GM23338 (cell line): ENCODE measurements at regions not wholly inside any gene's neighbourhood (a gene's known extent, or its start where the extent isn't known, plus 50 kb on each side); places are given as distances from the start of the nearest gene placed in this dataset.

ENCODE experiments used
- ATAC-seq: fragments of 200-7000 bp; cut with Tn5 transposase; 3 replicates; pipeline ENCODE4 v1.9.1; 2020
- DNase-seq: peaks from one replicate; pipeline ENCODE4 v3.0.0-alpha.2; 2015; ENCODE audit warnings: low spot score
- H2AFZ ChIP-seq: fragments of 200-600 bp; sonication (generic); 2 replicates; pipeline ENCODE4 v1.8.0; 2016; ENCODE audit warnings: antibody characterized with exemption, mild to moderate bottlenecking, moderate library complexity
- H3F3A ChIP-seq: fragments of 200-600 bp; sonication (generic); replicated peaks from 2 replicates; pipeline ENCODE4 v1.8.0; 2017; ENCODE audit warnings: antibody characterized with exemption, mixed run types, low read depth
- H3K27ac ChIP-seq: fragments of 200-600 bp; sonication (generic); 2 replicates; pipeline ENCODE4 v1.6.1; 2016; ENCODE audit warnings: low read depth
- H3K27me3 ChIP-seq: fragments of 200-600 bp; sonication (generic); 2 replicates; pipeline ENCODE4 v1.8.0; 2016; ENCODE audit warnings: mild to moderate bottlenecking, mixed run types, moderate library complexity; ENCODE audit not compliant: insufficient read depth
- H3K36me3 ChIP-seq: fragments of 200-600 bp; sonication (generic); 2 replicates; pipeline ENCODE4 v1.8.0; 2016; ENCODE audit warnings: mild to moderate bottlenecking; ENCODE audit not compliant: insufficient read depth
- H3K4me1 ChIP-seq: fragments of 200-600 bp; sonication (generic); 2 replicates; pipeline ENCODE4 v1.8.0; 2016; ENCODE audit warnings: mild to moderate bottlenecking, moderate library complexity; ENCODE audit not compliant: insufficient read depth
- H3K4me2 ChIP-seq: fragments of 200-600 bp; sonication (generic); 2 replicates; pipeline ENCODE4 v1.7.1; 2017; ENCODE audit warnings: mixed run types
- H3K4me3 ChIP-seq: fragments of 200-600 bp; sonication (generic); 2 replicates; pipeline ENCODE4 v1.6.1; 2016; ENCODE audit warnings: mixed run types
- H3K79me2 ChIP-seq: fragments of 200-600 bp; sonication (generic); replicated peaks from 2 replicates; pipeline ENCODE4 v1.8.0; 2017; ENCODE audit warnings: mild to moderate bottlenecking; ENCODE audit not compliant: insufficient read depth
- H3K9me2 ChIP-seq: fragments of 200-600 bp; sonication (generic); 2 replicates; pipeline ENCODE4 v1.8.0; 2017; ENCODE audit not compliant: insufficient read depth
- H4K20me1 ChIP-seq: fragments of 200-600 bp; sonication (generic); replicated peaks from 2 replicates; pipeline ENCODE4 v1.8.0; 2017; ENCODE audit warnings: mild to moderate bottlenecking; ENCODE audit not compliant: insufficient read depth
- H3K27ac Mint-ChIP-seq: 2 replicates; pipeline ENCODE4 v1.8.0; 2020; ENCODE audit warnings: inconsistent platforms, mild to moderate bottlenecking, moderate library complexity, mixed read lengths
- H3K27me3 Mint-ChIP-seq: 3 replicates; pipeline ENCODE4 v1.8.0; 2022; ENCODE audit warnings: low read depth, mild to moderate bottlenecking, moderate library complexity, mixed read lengths, inconsistent platforms; ENCODE audit not compliant: insufficient read depth, poor library complexity
- H3K36me3 Mint-ChIP-seq: 3 replicates; pipeline ENCODE4 v1.8.0; 2021; ENCODE audit warnings: low read depth, mild to moderate bottlenecking, inconsistent platforms, moderate library complexity, mixed read lengths
- H3K4me1 Mint-ChIP-seq: 3 replicates; pipeline ENCODE4 v1.8.0; 2020; ENCODE audit warnings: mild to moderate bottlenecking, inconsistent platforms, mixed read lengths
- H3K4me3 Mint-ChIP-seq: 3 replicates; pipeline ENCODE4 v1.8.0; 2021; ENCODE audit warnings: moderate library complexity, mild to moderate bottlenecking, inconsistent platforms, mixed read lengths
- H3K9me3 Mint-ChIP-seq: 3 replicates; pipeline ENCODE4 v1.8.0; 2020; ENCODE audit warnings: moderate library complexity, mild to moderate bottlenecking, inconsistent platforms, mixed read lengths
- CREB1 ChIP-seq: fragments of 250-450 bp; sonication (Bioruptor Pico); IDR thresholded peaks from 2 replicates; pipeline ENCODE4 v1.5.0; 2020; ENCODE audit warnings: low read depth, mild to moderate bottlenecking, moderate library complexity
- EZH2 ChIP-seq: fragments of 200-600 bp; sonication (generic); IDR thresholded peaks from one replicate; pipeline ENCODE4 v1.8.0; 2017; ENCODE audit warnings: antibody characterized with exemption, mild to moderate bottlenecking, low read depth; ENCODE audit not compliant: unreplicated experiment
- EZH2phosphoT487 ChIP-seq: fragments of 200-600 bp; sonication (generic); IDR thresholded peaks from one replicate; pipeline ENCODE4 v1.8.1; 2018; ENCODE audit warnings: antibody characterized with exemption; ENCODE audit not compliant: unreplicated experiment
- NANOG ChIP-seq: IDR thresholded peaks from 2 replicates; pipeline ENCODE4 v1.6.1; 2016; ENCODE audit warnings: antibody characterized with exemption, borderline replicate concordance
- POLR2AphosphoS5 ChIP-seq: IDR thresholded peaks from 2 replicates; pipeline ENCODE4 v1.6.1; 2016; ENCODE audit warnings: antibody characterized with exemption, low read depth
- STAT1 ChIP-seq: IDR thresholded peaks from one replicate; pipeline ENCODE4 v1.6.1; 2016; ENCODE audit warnings: antibody characterized with exemption; ENCODE audit not compliant: unreplicated experiment
- ZNF114 ChIP-seq: fragments of 250-450 bp; sonication (Bioruptor Pico); IDR thresholded peaks from 2 replicates; pipeline ENCODE4 v1.5.0; 2020; ENCODE audit warnings: mild to moderate bottlenecking, moderate library complexity
- TF ChIP-seq, protein P1 (sequence below), 2 experiments: fragments of 200-600 bp in 1 of 2; sonication (generic) in 1 of 2; conservative IDR thresholded peaks; 2 replicates each; pipeline versions ENCODE4 v1.5.1 to v1.6.1; 2016 to 2017; ENCODE audit warnings: antibody characterized with exemption in 2 of 2, low read depth in 2 of 2, mild to moderate bottlenecking in 2 of 2, moderate library complexity in 1 of 2
- TF ChIP-seq, protein P2 (sequence below): IDR thresholded peaks from 2 replicates; pipeline ENCODE4 v1.6.1; 2016; ENCODE audit warnings: antibody characterized with exemption
- TF ChIP-seq, protein P3 (sequence below): IDR thresholded peaks from one replicate; pipeline ENCODE4 v1.6.1; 2018; ENCODE audit warnings: antibody characterized with exemption; ENCODE audit not compliant: unreplicated experiment

DNA sequence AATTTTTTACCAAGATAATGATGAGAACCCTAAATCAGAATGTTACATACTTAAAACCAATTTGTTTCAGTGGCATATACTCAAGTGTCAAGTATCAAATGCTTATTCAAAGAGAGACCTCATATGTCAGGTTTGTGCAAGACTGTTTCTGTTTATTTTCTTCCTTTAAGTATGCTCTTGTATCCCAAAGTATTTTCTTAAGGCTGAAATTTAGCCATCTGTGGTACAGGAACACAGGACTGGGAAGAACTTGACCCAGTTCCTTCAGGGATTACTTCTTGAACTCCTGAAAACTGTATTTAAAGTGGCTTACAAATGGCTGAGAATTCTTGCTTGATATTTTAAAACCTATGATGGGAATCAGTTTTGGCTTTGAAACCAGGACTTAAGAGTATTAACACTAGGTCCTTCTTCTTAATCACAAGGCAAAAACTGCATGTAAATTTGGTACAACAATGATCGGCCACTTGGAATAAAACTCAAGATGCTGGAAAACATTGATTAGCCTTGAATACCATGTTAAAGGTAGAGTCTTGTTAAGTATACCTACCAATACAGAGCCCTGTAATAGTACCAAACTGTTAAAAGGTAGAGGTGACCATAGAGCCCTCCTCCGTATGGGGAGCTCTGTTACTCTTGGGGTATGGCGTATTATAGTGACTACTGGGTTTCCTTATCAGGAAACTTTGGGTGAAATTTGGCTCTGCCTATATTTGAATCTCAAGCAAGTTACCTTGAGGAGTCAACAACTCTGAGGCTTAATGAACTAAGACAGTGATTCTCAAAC is 95.9 kb downstream of the BLID start (continued):
- TF ChIP-seq ZNF114 (CRISPR knock-in tag): no peak
- TF ChIP-seq, protein P1, sequence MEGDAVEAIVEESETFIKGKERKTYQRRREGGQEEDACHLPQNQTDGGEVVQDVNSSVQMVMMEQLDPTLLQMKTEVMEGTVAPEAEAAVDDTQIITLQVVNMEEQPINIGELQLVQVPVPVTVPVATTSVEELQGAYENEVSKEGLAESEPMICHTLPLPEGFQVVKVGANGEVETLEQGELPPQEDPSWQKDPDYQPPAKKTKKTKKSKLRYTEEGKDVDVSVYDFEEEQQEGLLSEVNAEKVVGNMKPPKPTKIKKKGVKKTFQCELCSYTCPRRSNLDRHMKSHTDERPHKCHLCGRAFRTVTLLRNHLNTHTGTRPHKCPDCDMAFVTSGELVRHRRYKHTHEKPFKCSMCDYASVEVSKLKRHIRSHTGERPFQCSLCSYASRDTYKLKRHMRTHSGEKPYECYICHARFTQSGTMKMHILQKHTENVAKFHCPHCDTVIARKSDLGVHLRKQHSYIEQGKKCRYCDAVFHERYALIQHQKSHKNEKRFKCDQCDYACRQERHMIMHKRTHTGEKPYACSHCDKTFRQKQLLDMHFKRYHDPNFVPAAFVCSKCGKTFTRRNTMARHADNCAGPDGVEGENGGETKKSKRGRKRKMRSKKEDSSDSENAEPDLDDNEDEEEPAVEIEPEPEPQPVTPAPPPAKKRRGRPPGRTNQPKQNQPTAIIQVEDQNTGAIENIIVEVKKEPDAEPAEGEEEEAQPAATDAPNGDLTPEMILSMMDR (conservative IDR thresholded peaks at IDR 0.05; ENCODE audit: low read depth in 2 of 2): no peak
- TF ChIP-seq, protein P2, sequence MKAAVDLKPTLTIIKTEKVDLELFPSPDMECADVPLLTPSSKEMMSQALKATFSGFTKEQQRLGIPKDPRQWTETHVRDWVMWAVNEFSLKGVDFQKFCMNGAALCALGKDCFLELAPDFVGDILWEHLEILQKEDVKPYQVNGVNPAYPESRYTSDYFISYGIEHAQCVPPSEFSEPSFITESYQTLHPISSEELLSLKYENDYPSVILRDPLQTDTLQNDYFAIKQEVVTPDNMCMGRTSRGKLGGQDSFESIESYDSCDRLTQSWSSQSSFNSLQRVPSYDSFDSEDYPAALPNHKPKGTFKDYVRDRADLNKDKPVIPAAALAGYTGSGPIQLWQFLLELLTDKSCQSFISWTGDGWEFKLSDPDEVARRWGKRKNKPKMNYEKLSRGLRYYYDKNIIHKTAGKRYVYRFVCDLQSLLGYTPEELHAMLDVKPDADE: no peak
- TF ChIP-seq, protein P3, sequence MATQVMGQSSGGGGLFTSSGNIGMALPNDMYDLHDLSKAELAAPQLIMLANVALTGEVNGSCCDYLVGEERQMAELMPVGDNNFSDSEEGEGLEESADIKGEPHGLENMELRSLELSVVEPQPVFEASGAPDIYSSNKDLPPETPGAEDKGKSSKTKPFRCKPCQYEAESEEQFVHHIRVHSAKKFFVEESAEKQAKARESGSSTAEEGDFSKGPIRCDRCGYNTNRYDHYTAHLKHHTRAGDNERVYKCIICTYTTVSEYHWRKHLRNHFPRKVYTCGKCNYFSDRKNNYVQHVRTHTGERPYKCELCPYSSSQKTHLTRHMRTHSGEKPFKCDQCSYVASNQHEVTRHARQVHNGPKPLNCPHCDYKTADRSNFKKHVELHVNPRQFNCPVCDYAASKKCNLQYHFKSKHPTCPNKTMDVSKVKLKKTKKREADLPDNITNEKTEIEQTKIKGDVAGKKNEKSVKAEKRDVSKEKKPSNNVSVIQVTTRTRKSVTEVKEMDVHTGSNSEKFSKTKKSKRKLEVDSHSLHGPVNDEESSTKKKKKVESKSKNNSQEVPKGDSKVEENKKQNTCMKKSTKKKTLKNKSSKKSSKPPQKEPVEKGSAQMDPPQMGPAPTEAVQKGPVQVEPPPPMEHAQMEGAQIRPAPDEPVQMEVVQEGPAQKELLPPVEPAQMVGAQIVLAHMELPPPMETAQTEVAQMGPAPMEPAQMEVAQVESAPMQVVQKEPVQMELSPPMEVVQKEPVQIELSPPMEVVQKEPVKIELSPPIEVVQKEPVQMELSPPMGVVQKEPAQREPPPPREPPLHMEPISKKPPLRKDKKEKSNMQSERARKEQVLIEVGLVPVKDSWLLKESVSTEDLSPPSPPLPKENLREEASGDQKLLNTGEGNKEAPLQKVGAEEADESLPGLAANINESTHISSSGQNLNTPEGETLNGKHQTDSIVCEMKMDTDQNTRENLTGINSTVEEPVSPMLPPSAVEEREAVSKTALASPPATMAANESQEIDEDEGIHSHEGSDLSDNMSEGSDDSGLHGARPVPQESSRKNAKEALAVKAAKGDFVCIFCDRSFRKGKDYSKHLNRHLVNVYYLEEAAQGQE: no peak
- no peak for TF ChIP-seq POLR2AphosphoS5
- no peak for TF ChIP-seq CREB1 (CRISPR knock-in tag)
- no peak for TF ChIP-seq STAT1

DNA sequence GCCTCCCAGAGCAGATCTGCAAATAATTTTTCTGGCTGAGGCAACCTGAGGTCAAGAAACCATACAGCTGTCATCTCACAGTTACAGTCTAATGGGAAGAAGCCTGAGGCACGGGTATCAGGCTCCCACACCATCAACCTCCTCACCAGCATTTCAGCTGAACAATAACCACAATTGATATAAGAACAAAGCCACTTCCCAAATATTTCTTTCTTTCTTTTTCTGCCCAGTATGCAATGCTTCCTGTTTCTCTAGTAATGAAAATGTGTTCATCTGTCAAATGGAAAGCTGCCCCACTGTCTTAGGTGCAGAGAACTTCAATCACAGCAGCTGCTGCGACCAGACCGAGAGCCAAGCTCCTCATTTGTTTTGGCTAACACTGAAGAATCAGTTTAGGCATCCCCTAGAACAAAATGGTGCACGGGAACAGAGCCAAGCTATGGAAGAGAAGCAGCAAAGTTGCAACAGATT is 108.4 kb downstream of the BLID start:
- Histone ChIP-seq H3K27me3 (no peaks in the 10 kb centered on the region), H3K4me1 (no peaks in the 10 kb centered on the region), H3K36me3 (no peaks in the 10 kb centered on the region), H3K4me3 (no peak overlapping the region), H3K4me2 (no peak overlapping the region), H3K27ac (no peak overlapping the region), H3K79me2 (no peaks in the 10 kb centered on the region), H3F3A (no peaks in the 10 kb centered on the region), H4K20me1 (no peaks in the 10 kb centered on the region), H3K9me2 (peaks cover 3% of the 10 kb centered on the region), H2AFZ (no peak overlapping the region)
- Mint-ChIP-seq H3K4me1 (no peaks in the 10 kb centered on the region), H3K36me3 (no peaks in the 10 kb centered on the region), H3K9me3 (no peaks in the 10 kb centered on the region), H3K27ac (no peak overlapping the region), H3K4me3 (no peak overlapping the region), H3K27me3 (no peaks in the 10 kb centered on the region)
- ATAC-seq (no peak), DNase-seq (no peak)
- TF ChIP-seq, protein P3: no peak
- TF ChIP-seq EZH2phosphoT487: no peak
- TF ChIP-seq STAT1: no peak
- TF ChIP-seq EZH2: no peak
- no peak for TF ChIP-seq NANOG
- no peak for TF ChIP-seq POLR2AphosphoS5
- TF ChIP-seq, protein P1 (conservative IDR thresholded peaks at IDR 0.05; ENCODE audit: low read depth in 2 of 2): no peak
